A673 (cell line): ENCODE measurements at regions not wholly inside any gene's neighbourhood (a gene's known extent, or its start where the extent isn't known, plus 50 kb on each side); places are given as distances from the start of the nearest gene placed in this dataset.

Experiments used
- EZH2 ChIP-seq: fragments of 200-600 bp; sonication (generic); IDR thresholded peaks from 2 replicates; pipeline ENCODE4 v1.6.1; 2017; ENCODE audit warnings: borderline replicate concordance, low read depth, mild to moderate bottlenecking, mixed read lengths, antibody characterized with exemption, low read length; ENCODE audit not compliant: poor library complexity, severe bottlenecking
- TF ChIP-seq, protein P1 (sequence below): fragments of 300-800, 200-600 bp; sonication (generic); conservative IDR thresholded peaks from 2 replicates; pipeline ENCODE4 v1.5.1; 2017; ENCODE audit warnings: low read depth, mild to moderate bottlenecking, antibody characterized with exemption, low read length, moderate library complexity, mixed read lengths

- TF ChIP-seq, protein P1, sequence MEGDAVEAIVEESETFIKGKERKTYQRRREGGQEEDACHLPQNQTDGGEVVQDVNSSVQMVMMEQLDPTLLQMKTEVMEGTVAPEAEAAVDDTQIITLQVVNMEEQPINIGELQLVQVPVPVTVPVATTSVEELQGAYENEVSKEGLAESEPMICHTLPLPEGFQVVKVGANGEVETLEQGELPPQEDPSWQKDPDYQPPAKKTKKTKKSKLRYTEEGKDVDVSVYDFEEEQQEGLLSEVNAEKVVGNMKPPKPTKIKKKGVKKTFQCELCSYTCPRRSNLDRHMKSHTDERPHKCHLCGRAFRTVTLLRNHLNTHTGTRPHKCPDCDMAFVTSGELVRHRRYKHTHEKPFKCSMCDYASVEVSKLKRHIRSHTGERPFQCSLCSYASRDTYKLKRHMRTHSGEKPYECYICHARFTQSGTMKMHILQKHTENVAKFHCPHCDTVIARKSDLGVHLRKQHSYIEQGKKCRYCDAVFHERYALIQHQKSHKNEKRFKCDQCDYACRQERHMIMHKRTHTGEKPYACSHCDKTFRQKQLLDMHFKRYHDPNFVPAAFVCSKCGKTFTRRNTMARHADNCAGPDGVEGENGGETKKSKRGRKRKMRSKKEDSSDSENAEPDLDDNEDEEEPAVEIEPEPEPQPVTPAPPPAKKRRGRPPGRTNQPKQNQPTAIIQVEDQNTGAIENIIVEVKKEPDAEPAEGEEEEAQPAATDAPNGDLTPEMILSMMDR, result no peak
- no peak for TF ChIP-seq EZH2
Measured at GRCh38 chr10:121420006-121420405, 178.2 kb downstream of the FGFR2 start.
